ELR (cell line): ENCODE measurements at regions not wholly inside any gene's neighbourhood (a gene's known extent, or its start where the extent isn't known, plus 50 kb on each side); places are given as distances from the start of the nearest gene placed in this dataset.

Experiments
- DNase-seq: peaks from one replicate; pipeline ENCODE4 v3.0.0-alpha.2; 2015; ENCODE audit warnings: low read depth

DNA sequence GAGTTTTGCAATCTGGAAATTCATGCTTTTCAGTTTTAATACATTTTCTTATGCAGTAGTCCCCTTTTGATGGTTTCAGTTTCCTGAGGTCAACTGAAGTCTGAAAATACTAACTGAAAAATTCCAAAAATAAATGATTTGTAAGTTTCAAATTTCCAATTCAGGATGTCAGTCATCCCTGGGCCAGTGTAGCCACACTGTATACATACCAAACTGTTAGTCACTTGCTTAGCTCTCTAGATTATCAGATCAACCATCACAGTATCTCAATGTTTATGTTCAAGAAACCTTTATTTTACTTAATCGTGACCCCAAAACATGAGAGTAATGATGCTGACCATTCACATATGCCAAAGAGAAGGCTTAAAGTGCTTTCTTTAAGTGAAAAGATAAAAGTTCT lies 715.5 kb downstream of the GBE1 start:
- DNase-seq: peak; percentile 64

DNA sequence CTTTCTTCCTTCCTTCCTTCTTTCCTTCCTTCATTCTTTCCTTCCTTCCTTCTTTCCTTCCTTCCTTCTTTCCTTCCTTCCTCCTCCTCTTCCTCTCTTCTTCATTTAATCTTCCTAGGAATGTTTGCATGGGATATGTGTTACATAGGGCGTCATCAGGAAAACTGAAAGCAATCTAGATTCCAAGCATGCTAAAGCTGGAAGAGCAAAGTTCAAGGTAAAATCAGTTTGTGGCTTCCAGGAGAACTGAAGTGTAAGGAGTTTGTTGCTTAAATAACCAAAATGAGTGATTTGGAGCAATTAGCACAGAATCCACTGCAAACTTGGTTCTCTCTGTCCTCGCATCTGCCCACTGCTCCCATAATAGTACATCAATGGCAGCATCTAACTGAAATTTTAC lies 716.2 kb downstream of the GBE1 start:
- peak; percentile 12 for DNase-seq

DNA sequence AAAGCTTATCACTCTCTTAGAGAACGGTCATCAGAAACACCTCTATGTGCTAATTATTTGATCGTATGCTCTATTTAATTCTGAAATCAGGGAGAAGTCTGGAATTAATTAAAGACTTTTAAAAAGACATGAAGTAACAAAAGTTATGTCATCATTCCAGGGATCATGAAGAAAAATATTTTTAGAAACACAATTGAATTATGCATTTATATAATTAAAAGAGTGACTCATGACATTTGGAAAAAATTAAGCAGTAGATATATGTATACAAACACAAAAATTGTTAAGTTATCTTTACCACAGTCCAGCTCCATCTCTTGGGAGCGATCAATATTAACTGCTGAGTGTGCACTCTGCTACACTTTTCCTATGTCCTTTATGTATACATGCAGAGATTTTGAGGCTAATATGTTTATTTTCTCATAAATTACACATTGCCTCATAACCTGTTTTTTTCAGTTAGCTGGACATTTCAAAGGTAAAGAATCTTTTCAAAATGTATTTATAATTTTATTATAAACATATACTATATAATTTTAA lies 717.7 kb downstream of the GBE1 start:
- DNase-seq: no peak

DNA sequence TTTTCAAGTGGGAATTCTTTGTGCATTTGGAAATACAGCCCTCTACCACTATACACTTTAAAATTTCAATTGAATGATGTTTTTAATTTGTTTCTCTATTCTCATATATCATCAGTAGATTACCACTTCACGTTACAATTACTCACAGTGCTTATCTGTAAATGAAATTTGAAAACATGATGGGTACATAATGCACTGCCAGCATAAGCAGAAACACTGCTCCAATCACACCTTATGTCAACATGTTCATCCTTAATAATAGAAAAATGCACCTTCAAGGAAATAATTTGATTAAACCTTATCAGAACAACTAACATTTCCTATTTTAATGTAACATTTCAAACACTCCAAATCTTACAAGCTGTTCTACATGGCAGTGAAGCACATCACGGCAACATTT lies 718.4 kb downstream of the GBE1 start:
- DNase-seq: no peak

DNA sequence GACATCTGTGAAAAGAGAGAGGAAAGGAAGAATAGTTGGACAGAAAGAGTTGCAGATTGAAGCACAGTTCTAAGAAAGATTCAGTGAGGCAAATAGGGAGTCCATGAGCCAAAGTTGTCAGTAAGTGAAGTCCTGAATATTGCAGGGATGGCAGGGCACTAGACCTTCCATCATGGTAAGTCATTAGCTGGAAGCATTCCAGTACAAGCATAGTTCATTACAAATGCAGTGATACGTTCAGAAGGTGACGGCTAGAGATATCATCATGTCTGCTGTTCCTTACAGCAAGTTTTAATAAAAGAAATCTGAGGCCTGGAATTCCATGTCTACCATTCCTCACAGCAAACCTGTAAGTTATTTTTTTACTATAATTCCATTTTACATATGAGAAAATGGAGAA lies 720.1 kb downstream of the GBE1 start:
- DNase-seq: peak; percentile 44

DNA sequence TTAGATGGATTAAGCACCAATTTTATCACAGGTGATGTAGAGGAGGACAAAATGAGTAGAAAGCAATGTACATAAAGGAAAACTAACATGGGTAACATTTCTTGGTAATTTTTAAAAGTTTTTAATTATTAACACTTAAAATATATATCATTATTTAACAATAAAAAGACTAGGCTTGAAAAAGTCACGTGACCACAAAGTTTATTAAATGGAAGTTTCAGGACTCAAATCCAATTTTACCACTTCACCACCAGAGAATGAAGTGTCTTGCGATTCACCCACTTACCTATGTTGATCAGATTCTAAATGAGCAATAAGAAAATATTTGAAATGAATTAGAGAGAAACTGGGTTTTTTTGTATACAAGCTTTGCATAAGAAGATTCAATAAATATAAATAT lies 721.3 kb downstream of the GBE1 start:
- no peak for DNase-seq

DNA sequence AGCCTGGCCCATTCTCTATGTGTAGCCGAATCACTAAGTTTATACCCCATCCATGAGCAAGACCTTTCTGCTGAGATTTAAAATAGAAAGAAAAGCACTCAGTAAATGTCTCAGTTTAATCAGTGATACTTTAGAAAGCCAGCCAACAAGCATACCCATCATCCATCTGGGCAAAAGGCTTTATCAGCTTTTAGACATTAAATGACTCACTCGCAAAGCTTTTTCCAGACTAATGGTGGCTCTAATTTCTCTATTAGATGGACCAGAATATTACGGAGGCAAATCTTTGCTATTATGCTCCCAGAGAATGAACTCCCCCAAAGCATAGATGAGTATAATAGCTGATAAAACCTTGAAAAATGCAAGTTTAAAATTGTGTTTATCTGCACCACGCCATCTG lies 727.8 kb downstream of the GBE1 start:
- peak; percentile 11 for DNase-seq

DNA sequence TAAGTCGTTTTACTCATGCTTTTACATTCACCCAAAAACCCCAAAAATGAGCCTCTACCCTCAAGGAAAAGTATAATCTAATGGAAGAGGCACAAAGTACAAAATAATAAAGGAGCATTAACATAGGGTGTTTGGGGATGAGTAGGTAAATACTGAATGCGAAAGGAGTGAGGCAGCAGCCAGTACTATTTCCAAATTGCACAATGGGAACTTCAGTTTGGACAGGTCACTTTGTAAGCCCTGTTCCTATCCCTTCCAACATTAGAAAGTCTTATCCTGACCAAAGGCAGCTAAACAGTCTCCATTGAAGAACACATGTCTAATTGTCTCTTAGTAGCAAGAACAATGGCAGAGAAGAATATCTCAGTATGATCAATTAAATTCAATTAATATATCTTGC lies 728.3 kb downstream of the GBE1 start:
- no peak for DNase-seq

DNA sequence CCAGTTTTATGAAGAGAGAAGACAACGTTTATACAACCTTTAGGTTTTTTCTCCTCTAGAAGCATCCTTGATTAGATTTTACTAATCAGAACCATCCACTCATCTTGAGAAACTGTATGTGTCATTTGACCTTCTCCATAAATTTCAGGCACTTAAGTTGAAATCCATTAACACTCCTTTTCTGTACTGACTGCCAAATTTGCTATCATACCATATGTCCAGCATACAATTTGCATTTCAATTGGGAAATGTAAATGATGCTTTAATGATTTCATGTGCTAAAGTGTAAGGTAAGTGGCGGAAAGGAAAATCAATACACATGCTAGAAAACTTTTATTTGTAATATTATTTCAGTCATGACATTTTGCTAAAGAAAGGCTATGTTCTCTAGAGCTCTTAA lies 731.6 kb downstream of the GBE1 start:
- no peak for DNase-seq

DNA sequence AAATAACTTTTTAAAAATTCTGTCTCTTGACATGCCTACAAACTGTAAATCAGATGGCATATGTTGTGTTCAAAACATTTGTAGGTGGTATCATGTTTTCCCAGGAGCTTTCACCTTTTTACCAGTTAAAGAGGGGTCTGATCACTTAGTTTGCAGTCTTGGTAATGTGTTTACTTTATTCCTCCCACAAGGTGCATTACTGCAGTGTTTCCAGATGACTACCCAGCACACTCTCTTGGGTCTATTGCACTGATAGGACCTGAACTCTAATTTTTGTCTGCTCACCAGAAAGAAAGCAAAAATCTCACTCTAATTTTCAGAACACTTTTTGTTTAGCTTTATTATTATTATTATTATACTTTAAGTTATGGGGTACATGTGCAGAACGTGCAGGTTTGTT lies 734.1 kb downstream of the GBE1 start:
- no peak for DNase-seq

DNA sequence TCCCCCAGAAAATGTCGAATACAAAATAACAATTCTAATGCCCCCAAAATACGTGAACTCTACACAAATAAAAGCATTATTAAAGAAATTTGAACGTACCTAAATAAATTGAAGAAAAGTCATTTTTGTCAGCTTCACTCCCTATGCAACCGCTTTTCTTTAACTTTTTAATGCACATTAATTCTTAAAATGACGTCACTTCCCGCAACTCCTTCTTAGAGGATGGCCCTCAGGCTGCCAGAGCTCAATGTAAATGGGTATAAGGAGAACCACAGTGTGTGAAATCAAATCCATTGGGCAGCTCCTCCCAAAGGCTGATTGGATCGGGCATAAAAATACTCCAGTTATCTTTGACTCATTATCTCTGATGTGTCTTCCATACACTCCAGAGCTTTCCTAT lies 736.9 kb downstream of the GBE1 start:
- no peak for DNase-seq

DNA sequence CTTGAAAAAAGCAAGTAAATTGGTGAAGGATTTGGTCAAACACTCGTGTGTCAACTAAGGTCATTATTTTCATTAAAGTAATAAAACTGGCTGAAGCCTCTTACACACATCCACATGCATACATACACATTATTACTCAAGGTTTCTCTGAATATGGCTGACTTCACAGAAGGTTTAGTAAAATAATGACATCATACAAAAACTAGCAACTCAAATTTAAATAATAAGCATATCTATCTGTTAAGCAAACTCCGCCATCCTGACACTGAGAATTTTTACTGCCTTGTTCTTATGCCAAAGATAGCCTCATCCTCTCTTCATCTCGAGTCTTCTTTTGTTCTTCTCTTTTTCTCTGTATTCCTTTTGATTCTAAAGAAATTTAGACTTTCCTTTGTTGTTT lies 739.1 kb downstream of the GBE1 start:
- no peak for DNase-seq

DNA sequence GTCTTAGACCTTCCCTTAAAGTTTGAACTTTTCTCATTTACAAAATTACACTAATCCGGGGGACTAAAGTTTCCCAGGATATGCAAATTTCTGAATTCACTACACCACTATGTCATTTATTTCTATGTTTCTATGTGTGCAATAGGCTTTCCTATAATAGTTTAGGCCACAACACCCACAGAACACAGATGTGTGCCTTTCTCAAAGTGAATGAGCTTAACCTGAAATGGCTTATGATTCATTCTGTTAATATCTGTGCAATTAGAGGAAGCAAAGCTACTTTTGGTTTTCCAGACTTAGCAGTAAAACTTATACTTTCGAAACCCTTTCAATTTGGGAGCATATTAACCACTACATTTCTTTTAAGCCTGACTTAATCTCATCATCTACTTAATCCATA lies 748.1 kb downstream of the GBE1 start:
- no peak for DNase-seq

DNA sequence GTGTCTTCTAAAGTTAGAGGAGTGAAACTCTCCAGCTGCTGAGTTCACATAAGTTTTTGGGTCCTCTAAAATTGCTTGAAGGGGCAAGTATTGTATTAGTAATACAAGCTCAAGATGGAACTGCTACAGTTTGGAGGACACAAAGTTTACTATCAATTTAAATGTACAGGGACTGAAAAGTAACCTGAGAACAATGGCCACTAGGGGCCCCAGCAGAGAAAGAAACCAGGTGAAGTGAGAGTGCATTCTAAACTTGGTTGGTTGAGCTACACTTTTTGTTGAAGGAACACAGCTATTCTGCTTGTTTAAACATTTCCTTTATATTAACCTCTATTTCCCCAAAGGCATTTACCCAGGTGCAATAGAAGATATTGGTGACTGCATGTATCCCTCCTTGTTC lies 755.5 kb downstream of the GBE1 start:
- peak; percentile 6 for DNase-seq

DNA sequence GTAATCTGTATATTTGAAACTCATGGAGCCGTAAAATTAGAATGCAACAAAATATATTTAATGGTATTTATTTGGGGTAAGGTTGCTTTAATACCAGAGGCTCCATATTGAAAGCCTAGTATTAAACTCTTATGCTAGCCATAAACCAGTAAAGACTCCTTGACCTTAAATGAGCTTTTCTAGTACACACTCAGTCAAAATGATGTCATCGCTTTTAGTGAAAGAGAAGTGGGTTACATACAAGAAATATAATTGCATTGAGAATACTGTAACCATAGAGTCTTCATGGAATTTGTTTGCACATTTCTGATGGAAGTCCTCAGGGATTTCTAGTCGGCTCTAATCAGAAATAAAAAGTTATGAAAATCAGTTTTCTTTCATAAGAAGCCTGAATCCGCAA lies 757.6 kb downstream of the GBE1 start:
- DNase-seq: no peak

DNA sequence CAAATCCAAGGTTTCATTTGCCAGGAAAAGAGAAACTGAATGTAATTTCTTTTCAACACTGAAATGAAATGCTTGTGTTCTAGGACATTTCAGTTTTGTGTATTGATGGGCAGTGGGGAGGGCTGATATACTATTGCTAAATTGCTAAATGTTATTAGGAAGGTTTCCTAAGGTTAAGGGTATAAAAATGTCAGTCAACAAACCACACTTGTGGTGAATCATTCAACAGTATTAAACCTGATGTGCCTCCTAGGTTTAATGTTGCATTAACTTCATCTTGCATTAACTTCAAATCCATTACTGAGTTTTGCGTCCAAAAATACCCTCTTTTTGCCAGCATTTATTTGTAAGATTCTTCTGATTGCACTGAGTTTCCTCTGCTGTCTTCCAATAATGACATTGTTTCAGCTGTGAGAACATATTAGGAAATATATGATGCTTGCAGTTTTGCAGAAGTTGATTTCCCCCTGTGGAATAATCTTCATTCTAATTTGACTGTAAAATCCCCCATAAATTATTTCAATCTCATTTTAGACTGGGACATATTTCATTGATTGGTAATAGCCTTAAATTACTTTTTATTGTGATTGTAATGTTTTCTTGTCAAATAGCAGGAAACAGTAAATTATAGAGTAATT lies 758.3 kb downstream of the GBE1 start:
- DNase-seq: no peak

DNA sequence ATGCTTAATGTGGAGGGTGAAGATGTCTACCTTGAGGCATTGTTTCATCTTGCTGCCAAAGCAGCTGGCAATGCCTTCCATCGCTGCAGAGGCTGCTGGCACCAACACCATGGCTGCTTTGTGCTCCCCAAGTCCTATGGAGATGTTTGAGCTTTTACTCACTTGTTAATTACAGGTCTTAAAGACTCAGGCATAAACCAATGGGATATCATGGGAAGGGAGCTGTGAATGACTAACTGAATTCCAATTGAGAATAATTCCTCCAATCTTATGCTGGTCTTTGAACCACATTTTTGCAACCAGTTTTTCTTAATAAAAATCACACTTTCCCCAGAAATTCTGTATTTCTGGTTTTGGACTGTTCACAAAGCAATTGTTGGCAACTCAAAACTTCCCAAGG lies 762.0 kb downstream of the GBE1 start:
- DNase-seq: no peak

DNA sequence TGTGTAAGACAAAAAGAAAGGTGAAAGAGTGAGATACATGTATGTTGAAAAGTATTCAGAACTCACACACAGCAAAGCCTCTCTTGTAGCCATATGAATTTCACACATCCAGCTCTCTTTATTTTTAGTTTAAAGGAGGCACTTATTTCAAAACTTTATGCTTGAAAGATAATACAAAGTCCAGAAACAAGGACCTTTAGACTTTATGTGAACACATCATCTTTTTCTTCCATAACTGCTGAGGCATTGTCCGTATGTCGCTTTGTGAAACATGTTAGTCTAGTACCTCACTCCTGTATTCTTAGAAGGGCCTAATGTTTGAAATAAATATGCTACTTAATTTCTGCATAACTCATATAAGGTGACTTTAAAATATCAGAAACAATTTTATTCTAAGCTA lies 763.4 kb downstream of the GBE1 start:
- no peak for DNase-seq

DNA sequence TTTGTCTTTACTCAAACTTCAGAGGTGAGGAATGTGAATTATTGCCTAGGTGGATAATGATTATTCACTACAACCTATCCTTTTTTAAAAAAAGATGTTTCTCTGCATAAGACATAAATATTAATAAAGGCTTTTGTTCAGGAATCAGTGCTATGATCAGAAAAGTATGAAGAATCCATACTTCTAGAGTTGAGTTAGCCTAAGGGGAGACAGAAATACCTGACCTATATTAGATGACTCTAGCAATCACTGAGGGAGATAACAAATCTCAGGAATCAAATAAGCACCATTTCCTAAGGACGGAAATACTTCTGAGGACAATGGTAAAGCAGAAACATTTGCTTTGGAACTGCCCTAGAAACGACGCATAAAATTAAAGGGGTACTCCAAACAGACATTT lies 763.8 kb downstream of the GBE1 start:
- no peak for DNase-seq

DNA sequence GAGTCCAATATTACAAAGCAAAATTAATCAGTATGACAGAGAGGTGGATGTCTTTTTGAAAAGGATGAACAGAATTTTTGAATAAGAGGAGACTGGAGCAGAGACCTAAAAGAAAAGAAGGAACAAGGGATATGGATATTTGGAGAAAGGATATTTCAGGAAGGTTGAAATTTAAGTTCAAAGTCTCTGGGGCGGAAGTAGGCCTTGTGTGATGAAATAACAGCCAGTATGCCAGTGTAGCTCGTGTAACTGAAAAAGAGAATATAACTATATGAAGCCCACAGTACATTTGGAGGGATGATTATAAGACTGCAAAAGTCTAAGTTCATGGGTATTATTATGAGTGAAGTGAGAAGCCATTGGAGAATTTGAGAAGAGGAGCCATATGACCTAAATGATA lies 766.7 kb downstream of the GBE1 start:
- no peak for DNase-seq

DNA sequence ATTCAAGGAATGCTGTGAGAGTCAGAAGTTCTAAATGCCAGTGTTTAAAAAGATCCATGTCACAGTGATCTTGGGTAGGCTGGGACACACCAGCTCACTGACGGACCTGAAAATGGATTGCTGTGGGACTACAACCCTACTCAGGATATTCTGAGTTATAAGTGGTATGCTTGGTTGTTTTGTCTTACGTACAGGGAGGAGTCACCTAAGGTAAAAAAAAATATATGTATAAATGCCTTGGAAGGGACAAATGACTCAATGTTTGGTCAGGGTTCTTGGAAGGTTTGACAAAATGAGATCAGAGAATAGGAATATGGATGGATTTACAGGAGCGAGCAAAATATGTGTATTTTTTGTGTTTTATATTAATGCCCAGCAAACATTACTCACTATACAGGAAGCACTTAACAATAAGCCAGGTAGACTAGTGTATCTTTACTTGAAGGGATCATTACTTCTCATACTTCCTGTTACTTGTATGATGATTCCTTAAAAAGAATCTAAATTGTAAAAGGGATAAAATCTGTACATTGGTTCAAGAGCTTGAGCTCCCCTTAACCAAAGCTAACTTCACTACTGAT lies 767.3 kb downstream of the GBE1 start:
- DNase-seq: peak; percentile 3

DNA sequence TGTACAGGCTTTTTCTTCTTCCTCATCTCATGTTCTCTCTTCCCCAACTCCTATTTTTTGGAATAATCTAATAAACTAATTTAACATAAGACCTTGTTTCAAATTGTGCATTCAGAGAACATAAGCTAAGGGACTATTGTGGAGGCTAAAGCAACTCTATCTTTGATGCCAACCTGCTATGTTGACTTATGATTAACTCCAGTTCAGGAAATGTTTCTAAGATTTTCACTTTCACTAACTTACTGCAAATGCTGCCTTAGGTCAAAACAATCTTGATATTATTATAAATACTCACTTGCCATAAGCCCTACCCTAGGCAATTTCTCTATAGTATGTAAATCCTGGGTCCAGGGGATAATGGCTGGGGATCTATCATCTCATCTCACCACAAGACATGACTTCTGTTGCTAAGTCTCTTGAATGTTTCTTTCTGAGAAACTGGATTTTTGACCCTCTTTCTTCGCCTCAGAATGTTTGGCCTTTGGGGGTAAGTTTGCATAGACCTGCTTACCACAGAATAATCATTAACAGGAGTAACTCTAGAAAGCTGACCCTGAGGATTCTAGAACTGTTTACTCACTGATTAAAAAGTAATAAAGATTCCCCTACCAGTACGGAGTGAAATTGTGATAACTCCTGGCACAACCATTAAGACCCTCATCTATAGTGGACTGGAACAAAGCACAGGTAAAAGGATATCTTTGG lies 768.1 kb downstream of the GBE1 start:
- no peak for DNase-seq

DNA sequence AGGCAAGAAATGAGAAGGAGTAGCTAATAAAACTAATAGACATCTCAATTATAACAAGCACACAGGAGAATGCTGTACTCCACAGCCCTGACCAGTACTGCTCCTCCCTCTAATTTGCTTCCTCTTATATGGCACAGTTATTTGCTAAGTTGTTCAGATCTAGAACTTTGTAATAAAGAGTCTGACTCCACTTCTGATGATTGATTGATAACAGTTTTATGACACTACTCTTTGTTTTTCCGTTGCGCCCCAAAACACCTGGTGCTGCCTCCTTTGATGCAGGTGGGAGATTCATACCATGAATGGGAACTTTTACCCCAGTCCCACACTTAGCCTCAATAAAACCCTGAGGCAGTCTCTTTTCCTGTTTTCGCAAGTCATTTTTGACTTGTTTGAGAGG lies 777.7 kb downstream of the GBE1 start:
- DNase-seq: no peak
